Neural cell (in vitro differentiated cells): ENCODE measurements at regions not wholly inside any gene's neighbourhood (a gene's known extent, or its start where the extent isn't known, plus 50 kb on each side); places are given as distances from the start of the nearest gene placed in this dataset.
"Not testable (repeated sequence)": the region's sequence is repeated elsewhere in the genome, so short reads cannot be mapped to it uniquely, and the experiment has no call there.

Experiments
- TAF1 ChIP-seq: IDR thresholded peaks from 2 replicates; pipeline ENCODE4 v1.6.1; 2012; ENCODE audit warnings: low read depth
- TF ChIP-seq, protein P1 (sequence below): fragments of 450-650 bp; IDR thresholded peaks from 2 replicates; pipeline ENCODE4 v1.5.1; 2014; ENCODE audit warnings: antibody characterized with exemption, mild to moderate bottlenecking, moderate library complexity; ENCODE audit not compliant: poor library complexity, severe bottlenecking

DNA sequence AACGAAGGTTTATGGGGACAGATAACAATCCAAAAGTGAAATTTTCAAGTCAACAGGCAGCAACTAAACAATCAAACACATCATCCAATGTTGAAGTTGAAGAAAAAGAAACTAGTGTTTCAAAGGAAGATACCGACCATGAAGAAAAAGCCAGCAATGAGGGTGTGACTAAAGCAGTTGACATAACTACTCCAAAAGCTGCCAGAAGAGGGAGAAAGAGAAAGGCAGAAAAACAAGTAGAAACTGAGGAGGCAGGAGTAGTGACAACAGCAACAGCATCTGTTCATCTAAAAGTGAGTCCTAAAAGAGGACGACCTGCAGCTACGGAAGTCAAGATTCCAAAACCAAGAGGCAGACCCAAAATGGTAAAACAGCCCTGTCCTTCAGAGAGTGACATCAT is 145.1 kb upstream of the FREM1 start:
- TF ChIP-seq, protein P1, sequence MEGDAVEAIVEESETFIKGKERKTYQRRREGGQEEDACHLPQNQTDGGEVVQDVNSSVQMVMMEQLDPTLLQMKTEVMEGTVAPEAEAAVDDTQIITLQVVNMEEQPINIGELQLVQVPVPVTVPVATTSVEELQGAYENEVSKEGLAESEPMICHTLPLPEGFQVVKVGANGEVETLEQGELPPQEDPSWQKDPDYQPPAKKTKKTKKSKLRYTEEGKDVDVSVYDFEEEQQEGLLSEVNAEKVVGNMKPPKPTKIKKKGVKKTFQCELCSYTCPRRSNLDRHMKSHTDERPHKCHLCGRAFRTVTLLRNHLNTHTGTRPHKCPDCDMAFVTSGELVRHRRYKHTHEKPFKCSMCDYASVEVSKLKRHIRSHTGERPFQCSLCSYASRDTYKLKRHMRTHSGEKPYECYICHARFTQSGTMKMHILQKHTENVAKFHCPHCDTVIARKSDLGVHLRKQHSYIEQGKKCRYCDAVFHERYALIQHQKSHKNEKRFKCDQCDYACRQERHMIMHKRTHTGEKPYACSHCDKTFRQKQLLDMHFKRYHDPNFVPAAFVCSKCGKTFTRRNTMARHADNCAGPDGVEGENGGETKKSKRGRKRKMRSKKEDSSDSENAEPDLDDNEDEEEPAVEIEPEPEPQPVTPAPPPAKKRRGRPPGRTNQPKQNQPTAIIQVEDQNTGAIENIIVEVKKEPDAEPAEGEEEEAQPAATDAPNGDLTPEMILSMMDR = not testable (repeated sequence)
- TF ChIP-seq TAF1 = not testable (repeated sequence)
